NCI-H1417 treated with DMSO at 0.1 percent for 48 hours (cell line): ENCODE measurements at regions not wholly inside any gene's neighbourhood (a gene's known extent, or its start where the extent isn't known, plus 50 kb on each side); places are given as distances from the start of the nearest gene placed in this dataset.
"Not testable (repeated sequence)": the region's sequence is repeated elsewhere in the genome, so short reads cannot be mapped to it uniquely, and the experiment has no call there.

Source experiments
- DNase-seq: peaks from one replicate; lab custom pipeline; 2025; lab: John Stamatoyannopoulos, UW

- no peak for DNase-seq
These were observed 412.5 kb upstream of the KLHL4 start for GRCh38 chrX:87105131-87105530.

DNA sequence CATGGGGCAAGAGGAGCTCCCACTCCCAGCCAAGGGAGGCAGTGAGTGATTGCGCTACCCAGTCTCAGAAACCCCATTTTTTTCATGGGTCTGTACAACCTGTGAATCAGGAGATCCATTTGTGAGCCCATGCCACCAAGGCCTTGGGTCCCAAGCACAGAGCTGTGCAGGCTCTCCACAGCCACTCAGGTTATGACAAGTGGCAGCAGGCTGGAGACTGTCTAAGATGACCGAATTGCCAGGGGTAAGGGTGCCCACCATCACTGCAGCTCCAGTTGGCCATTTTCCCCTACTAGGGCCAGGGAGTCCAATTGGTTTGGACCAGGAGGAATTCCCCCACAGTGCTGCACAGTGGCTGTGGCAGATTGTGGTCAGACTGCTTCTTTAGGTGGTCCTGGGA, 407.5 kb upstream of the KLHL4 start:
- no peak for DNase-seq

GRCh38 chrX:87140800-87141483, 376.7 kb upstream of the KLHL4 start:
- no peak for DNase-seq

DNA sequence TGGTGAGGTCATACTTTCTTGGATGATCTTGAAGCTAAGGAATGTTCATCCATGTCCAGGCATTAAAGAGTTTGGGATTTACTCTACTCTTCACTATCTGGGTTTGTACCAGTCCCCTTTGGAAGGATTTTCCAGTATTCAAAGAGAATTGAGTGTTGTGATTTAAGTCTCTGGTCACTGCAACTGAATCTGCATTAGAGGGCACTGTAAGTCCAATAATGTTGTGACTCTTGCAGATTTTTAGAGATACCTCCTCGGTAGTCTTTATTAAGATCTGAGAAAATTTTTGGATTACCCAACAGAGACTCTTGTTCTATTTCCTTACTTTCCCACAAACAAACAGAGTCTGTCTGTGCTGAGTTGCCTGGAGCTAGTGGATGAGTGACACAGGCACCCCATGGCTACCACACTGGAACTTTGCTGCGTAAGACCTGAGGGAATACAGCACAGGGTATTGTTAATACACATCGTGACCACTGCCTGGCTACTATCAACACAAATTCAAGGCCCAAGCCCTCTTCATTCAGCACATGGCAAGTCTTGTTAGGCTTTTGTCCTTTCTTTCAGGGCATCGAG, 357.1 kb upstream of the KLHL4 start:
- DNase-seq = no peak

GRCh38 chrX:87167841-87168240, 349.8 kb upstream of the KLHL4 start:
- DNase-seq = no peak

DNA sequence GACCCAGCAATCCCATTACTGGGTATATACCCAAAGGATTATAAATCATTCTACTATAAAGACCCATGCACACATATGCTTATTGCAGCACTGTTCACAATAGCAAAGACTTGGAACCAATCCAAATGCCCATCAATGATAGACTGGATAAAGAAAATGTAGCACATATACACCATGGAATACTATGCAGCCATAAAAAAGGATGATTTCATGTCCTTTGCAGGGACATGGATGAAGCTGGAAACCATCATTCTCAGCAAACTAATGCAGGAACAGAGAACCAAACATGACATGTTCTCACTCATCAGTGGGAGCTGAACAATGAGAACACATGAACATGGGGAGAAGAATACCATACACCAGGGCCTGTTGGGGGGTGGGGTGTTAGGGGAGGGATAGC, 339.6 kb upstream of the KLHL4 start:
- DNase-seq = not testable (repeated sequence)
